HL-60 (cell line): ENCODE measurements at regions not wholly inside any gene's neighbourhood (a gene's known extent, or its start where the extent isn't known, plus 50 kb on each side); places are given as distances from the start of the nearest gene placed in this dataset.
"Not testable (repeated sequence)": the region's sequence is repeated elsewhere in the genome, so short reads cannot be mapped to it uniquely, and the experiment has no call there.

Source experiments
- DNase-seq, 2 experiments: peaks; one replicate each; pipeline ENCODE4 v3.0.0-alpha.2; 2010 to 2020; ENCODE audit warnings: low read depth in 1 of 2, low spot score in 1 of 2
- H3K27ac ChIP-seq: fragments of 250-450 bp; sonication (Bioruptor Pico); replicated peaks from 2 replicates; pipeline ENCODE4 v1.5.1; 2020; ENCODE audit warnings: mild to moderate bottlenecking, moderate library complexity
- H3K27me3 ChIP-seq: fragments of 250-450 bp; sonication (Bioruptor Pico); 2 replicates; pipeline ENCODE4 v1.5.1; 2021; ENCODE audit warnings: mild to moderate bottlenecking, moderate library complexity; ENCODE audit not compliant: insufficient read depth, poor library complexity, severe bottlenecking
- H3K4me3 ChIP-seq: replicated peaks from 2 replicates; pipeline ENCODE4 v1.5.1; 2011; ENCODE audit warnings: mild to moderate bottlenecking, control low read depth, low read length; ENCODE audit not compliant: insufficient read depth
- CTCF ChIP-seq: IDR thresholded peaks from one replicate; pipeline ENCODE4 v1.5.1; 2011; ENCODE audit warnings: low read length, control low read depth, inconsistent platforms; ENCODE audit not compliant: insufficient read depth
- GABPA ChIP-seq: IDR thresholded peaks from 2 replicates; pipeline ENCODE4 v1.6.1; 2012; ENCODE audit warnings: low read depth
- POLR2AphosphoS5 ChIP-seq: IDR thresholded peaks from 2 replicates; pipeline ENCODE4 v1.6.1; 2012; ENCODE audit warnings: low read depth
- REST ChIP-seq: IDR thresholded peaks from 2 replicates; pipeline ENCODE4 v1.6.1; 2012; ENCODE audit warnings: low read depth; ENCODE audit not compliant: insufficient replicate concordance
- SPI1 ChIP-seq: IDR thresholded peaks from 2 replicates; pipeline ENCODE4 v1.6.1; 2012; ENCODE audit warnings: low read depth, mild to moderate bottlenecking, borderline replicate concordance

GRCh38 chr5:125452991-125453390 is 706.6 kb upstream of the ZNF608 start:
- no peak overlapping the region for H3K4me3 ChIP-seq
- TF ChIP-seq GABPA (no peak), CTCF (no peak), REST (no peak), SPI1 (no peak), POLR2AphosphoS5 (no peak)
- no peak for DNase-seq
- no peak overlapping the region for H3K27ac ChIP-seq
- no peaks in the 10 kb centered on the region for H3K27me3 ChIP-seq

GRCh38 chr5:125455041-125455440 is 708.6 kb upstream of the ZNF608 start:
- Histone ChIP-seq H3K27ac (no peak overlapping the region), H3K27me3 (no peaks in the 10 kb centered on the region), H3K4me3 (no peak overlapping the region)
- no peak for TF ChIP-seq REST
- no peak for DNase-seq

GRCh38 chr5:125456005-125456404 is 709.6 kb upstream of the ZNF608 start:
- H3K4me3 ChIP-seq, H3K27ac ChIP-seq, H3K27me3 ChIP-seq, DNase-seq: not testable (repeated sequence)

GRCh38 chr5:125457617-125458016 is 711.2 kb upstream of the ZNF608 start:
- Histone ChIP-seq H3K4me3 (no peak overlapping the region), H3K27ac (no peak overlapping the region), H3K27me3 (no peaks in the 10 kb centered on the region)
- no peak for DNase-seq
- TF ChIP-seq CTCF (no peak), POLR2AphosphoS5 (no peak), GABPA (no peak), SPI1 (no peak), REST (no peak)

- H3K4me3 ChIP-seq, DNase-seq, H3K27me3 ChIP-seq, H3K27ac ChIP-seq: not testable (repeated sequence)
Measured at GRCh38 chr5:125458949-125459348, 712.5 kb upstream of the ZNF608 start.
